ENCODE measurements at regions not wholly inside any gene's neighbourhood (a gene's known extent, or its start where the extent isn't known, plus 50 kb on each side); places are given as distances from the start of the nearest gene placed in this dataset.

- H3K9me3 ChIP-seq (ENCODE audit: low read depth, low read length): no peaks in the 10 kb centered on the region
- H3K36me3 ChIP-seq (ENCODE audit: insufficient read depth, low read length): no peaks in the 10 kb centered on the region
- no peak overlapping the region for H3K4me3 ChIP-seq
- TF ChIP-seq FOXP2 (optimal IDR thresholded peaks at IDR 0.05; ENCODE audit: control extremely low read depth, extremely low read length, insufficient read depth) (no peak), POLR2AphosphoS5 (IDR thresholded peaks at IDR 0.05; ENCODE audit: borderline replicate concordance, low read depth, low read length) (no peak), EZH2 (IDR thresholded peaks at IDR 0.05) (no peak)
- H3K27ac ChIP-seq: no peak overlapping the region
- DNase-seq (ENCODE audit: low read depth, low spot score): no peak
- no peak overlapping the region for H3K9ac ChIP-seq (ENCODE audit: insufficient read length)
These were observed 712.8 kb upstream of the SOX9 start for GRCh38 chr17:71407981-71408380.

DNA sequence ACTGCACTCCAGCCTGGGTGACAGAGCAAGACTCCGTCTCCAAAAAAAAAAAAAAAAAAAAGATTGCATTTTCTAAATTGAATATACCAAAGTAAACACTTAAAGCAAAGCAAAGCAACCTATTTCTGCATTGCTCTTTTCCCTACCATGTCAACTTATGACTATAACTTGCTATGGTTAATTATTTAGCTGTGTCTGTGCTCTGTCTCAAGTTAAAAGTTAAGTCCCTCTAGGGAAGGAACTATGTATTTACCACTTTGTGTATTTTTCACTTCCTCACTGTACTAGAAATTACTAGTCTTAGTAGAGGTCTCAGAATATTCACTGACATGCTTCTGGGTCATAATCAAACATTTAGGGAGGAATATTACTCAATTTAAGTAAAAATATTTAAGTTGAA is 711.7 kb upstream of the SOX9 start:
- no peaks in the 10 kb centered on the region for H3K9me3 ChIP-seq (ENCODE audit: low read depth, low read length)
- H3K9ac ChIP-seq (ENCODE audit: insufficient read length): no peak overlapping the region
- no peak overlapping the region for H3K4me3 ChIP-seq
- H3K36me3 ChIP-seq (ENCODE audit: insufficient read depth, low read length): no peaks in the 10 kb centered on the region
- TF ChIP-seq POLR2AphosphoS5 (IDR thresholded peaks at IDR 0.05; ENCODE audit: borderline replicate concordance, low read depth, low read length): no peak
- no peak for TF ChIP-seq EZH2 (IDR thresholded peaks at IDR 0.05)
- TF ChIP-seq FOXP2 (optimal IDR thresholded peaks at IDR 0.05; ENCODE audit: control extremely low read depth, extremely low read length, insufficient read depth): no peak
- no peak overlapping the region for H3K27ac ChIP-seq
- DNase-seq (ENCODE audit: low read depth, low spot score): no peak

GRCh38 chr17:71409712-71410111 is 711.1 kb upstream of the SOX9 start:
- TF ChIP-seq POLR2AphosphoS5 (IDR thresholded peaks at IDR 0.05; ENCODE audit: borderline replicate concordance, low read depth, low read length) (no peak), FOXP2 (optimal IDR thresholded peaks at IDR 0.05; ENCODE audit: control extremely low read depth, extremely low read length, insufficient read depth) (no peak), EZH2 (IDR thresholded peaks at IDR 0.05) (no peak)
- no peaks in the 10 kb centered on the region for H3K36me3 ChIP-seq (ENCODE audit: insufficient read depth, low read length)
- no peak for DNase-seq (ENCODE audit: low read depth, low spot score)
- no peak overlapping the region for H3K9ac ChIP-seq (ENCODE audit: insufficient read length)
- H3K4me3 ChIP-seq: no peak overlapping the region
- no peaks in the 10 kb centered on the region for H3K9me3 ChIP-seq (ENCODE audit: low read depth, low read length)
- H3K27ac ChIP-seq: no peak overlapping the region

GRCh38 chr17:71412803-71413202 is 708.0 kb upstream of the SOX9 start:
- TF ChIP-seq POLR2AphosphoS5 (IDR thresholded peaks at IDR 0.05; ENCODE audit: borderline replicate concordance, low read depth, low read length) (no peak), FOXP2 (optimal IDR thresholded peaks at IDR 0.05; ENCODE audit: control extremely low read depth, extremely low read length, insufficient read depth) (no peak), EZH2 (IDR thresholded peaks at IDR 0.05) (no peak)
- Histone ChIP-seq H3K4me3 (no peak overlapping the region), H3K9ac (ENCODE audit: insufficient read length) (no peak overlapping the region), H3K36me3 (ENCODE audit: insufficient read depth, low read length) (no peaks in the 10 kb centered on the region), H3K9me3 (ENCODE audit: low read depth, low read length) (no peaks in the 10 kb centered on the region), H3K27ac (no peak overlapping the region)
- DNase-seq (ENCODE audit: low read depth, low spot score): no peak

DNA sequence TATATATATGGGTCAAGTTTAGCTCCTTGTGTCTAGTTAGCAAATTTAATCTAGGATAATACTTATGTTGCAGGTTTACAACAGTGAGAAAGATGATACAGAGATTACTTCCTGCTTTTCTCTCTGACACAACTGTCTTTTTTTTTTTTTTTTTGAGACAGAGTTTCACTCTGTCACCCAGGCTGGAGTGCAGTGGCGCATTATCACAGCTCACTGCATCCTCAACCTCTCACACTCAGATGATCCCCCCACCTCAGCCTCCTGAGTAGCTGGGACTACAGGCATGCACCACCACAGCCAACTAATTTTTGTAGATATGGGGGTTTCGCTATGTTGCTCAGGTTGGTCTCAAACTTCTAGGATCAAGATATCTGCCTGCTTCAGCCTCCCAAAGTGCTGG is 706.9 kb upstream of the SOX9 start:
- TF ChIP-seq EZH2 (IDR thresholded peaks at IDR 0.05) (no peak), POLR2AphosphoS5 (IDR thresholded peaks at IDR 0.05; ENCODE audit: borderline replicate concordance, low read depth, low read length) (no peak), FOXP2 (optimal IDR thresholded peaks at IDR 0.05; ENCODE audit: control extremely low read depth, extremely low read length, insufficient read depth) (no peak)

DNA sequence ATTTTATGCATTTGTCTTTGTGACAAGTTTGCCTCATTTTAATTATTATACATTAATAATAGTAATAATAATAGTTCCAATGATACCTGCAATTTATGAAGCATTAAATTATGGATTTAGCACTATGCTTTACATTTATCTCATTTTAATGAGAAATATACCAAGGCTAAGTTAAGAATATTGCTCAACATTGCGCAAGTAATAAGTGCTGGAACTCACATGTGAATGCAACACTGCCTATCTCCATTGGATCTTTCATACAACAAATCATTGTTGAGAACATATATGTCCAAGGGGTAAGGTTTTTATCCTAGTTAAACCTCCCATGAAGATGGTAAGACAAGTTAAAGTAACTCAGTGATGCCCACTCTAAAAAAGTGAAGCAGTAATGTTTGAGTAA is 703.7 kb upstream of the SOX9 start:
- Histone ChIP-seq H3K27ac (no peak overlapping the region), H3K9me3 (ENCODE audit: low read depth, low read length) (no peaks in the 10 kb centered on the region), H3K9ac (ENCODE audit: insufficient read length) (no peak overlapping the region), H3K4me3 (no peak overlapping the region), H3K36me3 (ENCODE audit: insufficient read depth, low read length) (no peaks in the 10 kb centered on the region)
- TF ChIP-seq POLR2AphosphoS5 (IDR thresholded peaks at IDR 0.05; ENCODE audit: borderline replicate concordance, low read depth, low read length): no peak
- TF ChIP-seq EZH2 (IDR thresholded peaks at IDR 0.05): no peak
- no peak for TF ChIP-seq FOXP2 (optimal IDR thresholded peaks at IDR 0.05; ENCODE audit: control extremely low read depth, extremely low read length, insufficient read depth)
- no peak for DNase-seq (ENCODE audit: low read depth, low spot score)

More for the DNA sequence above, 706.9 kb upstream of the SOX9 start:
- DNase-seq (ENCODE audit: low read depth, low spot score): no peak
- Histone ChIP-seq H3K36me3 (ENCODE audit: insufficient read depth, low read length) (no peaks in the 10 kb centered on the region), H3K27ac (no peak overlapping the region), H3K9ac (ENCODE audit: insufficient read length) (no peak overlapping the region), H3K4me3 (no peak overlapping the region), H3K9me3 (ENCODE audit: low read depth, low read length) (no peaks in the 10 kb centered on the region)

DNA sequence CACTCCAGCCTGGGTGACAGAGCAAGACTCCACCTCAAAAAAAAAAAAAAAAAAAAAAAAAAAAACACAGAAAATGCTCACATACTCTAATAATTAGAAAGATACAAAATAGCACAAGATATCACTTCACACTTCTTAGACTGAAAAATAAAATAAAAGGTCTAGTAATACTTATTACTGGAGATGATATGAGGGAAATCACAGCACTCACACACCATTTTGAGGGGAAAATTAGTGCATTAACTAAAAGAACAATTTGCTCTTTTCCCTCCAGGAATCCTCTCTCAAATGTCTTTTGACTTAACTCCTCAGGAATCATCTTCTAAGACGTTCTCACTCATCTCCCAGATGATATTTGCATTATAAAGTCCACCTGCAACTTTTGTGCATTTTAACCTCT is 697.9 kb upstream of the SOX9 start:
- TF ChIP-seq POLR2AphosphoS5 (IDR thresholded peaks at IDR 0.05; ENCODE audit: borderline replicate concordance, low read depth, low read length) (no peak), FOXP2 (optimal IDR thresholded peaks at IDR 0.05; ENCODE audit: control extremely low read depth, extremely low read length, insufficient read depth) (no peak), EZH2 (IDR thresholded peaks at IDR 0.05) (no peak)
- Histone ChIP-seq H3K36me3 (ENCODE audit: insufficient read depth, low read length) (no peaks in the 10 kb centered on the region), H3K27ac (no peak overlapping the region), H3K9me3 (ENCODE audit: low read depth, low read length) (no peaks in the 10 kb centered on the region), H3K4me3 (no peak overlapping the region), H3K9ac (ENCODE audit: insufficient read length) (no peak overlapping the region)
- DNase-seq (ENCODE audit: low read depth, low spot score): no peak

- H3K9ac ChIP-seq (ENCODE audit: insufficient read length): no peak overlapping the region
- no peak overlapping the region for H3K4me3 ChIP-seq
- no peaks in the 10 kb centered on the region for H3K36me3 ChIP-seq (ENCODE audit: insufficient read depth, low read length)
- TF ChIP-seq EZH2 (IDR thresholded peaks at IDR 0.05): no peak
- no peak for TF ChIP-seq POLR2AphosphoS5 (IDR thresholded peaks at IDR 0.05; ENCODE audit: borderline replicate concordance, low read depth, low read length)
- TF ChIP-seq FOXP2 (optimal IDR thresholded peaks at IDR 0.05; ENCODE audit: control extremely low read depth, extremely low read length, insufficient read depth): no peak
- H3K27ac ChIP-seq: no peak overlapping the region
- no peaks in the 10 kb centered on the region for H3K9me3 ChIP-seq (ENCODE audit: low read depth, low read length)
- no peak for DNase-seq (ENCODE audit: low read depth, low spot score)
These were observed 696.8 kb upstream of the SOX9 start for GRCh38 chr17:71423871-71424546.

DNA sequence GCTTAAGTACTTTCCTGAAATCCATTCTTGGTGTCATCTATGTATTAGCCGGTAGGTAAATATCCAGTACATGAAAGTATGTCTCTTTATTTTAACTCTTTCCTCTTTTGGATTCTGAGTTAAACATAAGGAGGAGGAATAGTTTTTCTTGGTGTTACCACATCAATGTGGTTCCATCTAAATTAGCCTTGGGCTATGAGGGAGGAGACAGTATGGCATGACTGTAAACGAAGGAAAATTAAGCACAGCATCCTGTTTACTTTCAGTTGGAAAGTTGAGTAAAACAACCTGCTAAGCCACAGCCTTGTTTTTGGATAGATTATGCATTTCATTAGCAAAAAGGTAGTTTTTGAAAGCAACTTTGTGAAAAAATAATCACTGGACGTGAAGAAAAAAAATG is 693.0 kb upstream of the SOX9 start:
- no peaks in the 10 kb centered on the region for H3K36me3 ChIP-seq (ENCODE audit: insufficient read depth, low read length)
- no peak for TF ChIP-seq POLR2AphosphoS5 (IDR thresholded peaks at IDR 0.05; ENCODE audit: borderline replicate concordance, low read depth, low read length)
- TF ChIP-seq FOXP2 (optimal IDR thresholded peaks at IDR 0.05; ENCODE audit: control extremely low read depth, extremely low read length, insufficient read depth): no peak
- TF ChIP-seq EZH2 (IDR thresholded peaks at IDR 0.05): no peak
- DNase-seq (ENCODE audit: low read depth, low spot score): no peak
- no peak overlapping the region for H3K4me3 ChIP-seq
- no peak overlapping the region for H3K9ac ChIP-seq (ENCODE audit: insufficient read length)
- no peaks in the 10 kb centered on the region for H3K9me3 ChIP-seq (ENCODE audit: low read depth, low read length)
- H3K27ac ChIP-seq: no peak overlapping the region
